Caco-2 (cell line): ENCODE measurements at regions not wholly inside any gene's neighbourhood (a gene's known extent, or its start where the extent isn't known, plus 50 kb on each side); places are given as distances from the start of the nearest gene placed in this dataset.

Experiments used
- BruUV-seq: library from RNA; stranded (reverse); fragments of 400-500 nt; replicated peaks from 2 replicates; lab custom pipeline; 2021; lab: Mats Ljungman, UMichigan
- CTCF ChIA-PET: fragments of 300-600 bp; sonication (Branson Sonifier 250); formaldehyde crosslinking; loops from one replicate; lab custom pipeline; 2022; ENCODE audit warnings: antibody characterized with exemption; lab: Charles Lee
- POLR2A ChIA-PET: fragments of 300-600 bp; sonication (Branson Sonifier 250); formaldehyde crosslinking; loops from one replicate; lab custom pipeline; 2022; ENCODE audit warnings: antibody characterized with exemption; lab: Charles Lee
- DNase-seq, 2 experiments: peaks; one replicate each; pipeline versions ENCODE4 v3.0.0 to v3.0.0-alpha.2; 2020 to 2022
- H3K27me3 ChIP-seq: replicated peaks from 2 replicates; pipeline ENCODE4 v1.6.0; 2011; ENCODE audit warnings: low read length; ENCODE audit not compliant: control insufficient read depth, insufficient read depth
- H3K36me3 ChIP-seq: 2 replicates; pipeline ENCODE4 v1.5.1; 2011; ENCODE audit warnings: low read length; ENCODE audit not compliant: control insufficient read depth, insufficient read depth
- H3K4me1 ChIP-seq: fragments of 250-450 bp; sonication (Bioruptor Pico); 2 replicates; pipeline ENCODE4 v1.5.1; 2020; ENCODE audit warnings: mild to moderate bottlenecking
- H3K4me3 ChIP-seq: 2 replicates; pipeline ENCODE4 v1.5.1; 2011; ENCODE audit warnings: low read depth, mild to moderate bottlenecking, control low read depth, low read length
- H3K9me3 ChIP-seq: fragments of 250-450 bp; sonication (Bioruptor Pico); 2 replicates; pipeline ENCODE4 v1.5.1; 2020; ENCODE audit warnings: mild to moderate bottlenecking, moderate library complexity
- H3K27ac Mint-ChIP-seq: one replicate; pipeline ENCODE4 v1.8.0; 2022; ENCODE audit warnings: mixed read lengths; ENCODE audit not compliant: unreplicated experiment
- H3K27me3 Mint-ChIP-seq: one replicate; pipeline ENCODE4 v1.8.0; 2022; ENCODE audit warnings: mixed read lengths; ENCODE audit not compliant: insufficient read depth, unreplicated experiment
- H3K36me3 Mint-ChIP-seq: one replicate; pipeline ENCODE4 v1.8.0; 2022; ENCODE audit warnings: mild to moderate bottlenecking, mixed read lengths; ENCODE audit not compliant: insufficient read depth, unreplicated experiment
- H3K4me1 Mint-ChIP-seq: one replicate; pipeline ENCODE4 v1.8.0; 2022; ENCODE audit warnings: low read depth, mixed read lengths; ENCODE audit not compliant: unreplicated experiment
- H3K4me3 Mint-ChIP-seq: one replicate; pipeline ENCODE4 v1.8.0; 2022; ENCODE audit warnings: mild to moderate bottlenecking, moderate library complexity, mixed read lengths; ENCODE audit not compliant: unreplicated experiment
- H3K9me3 Mint-ChIP-seq: one replicate; pipeline ENCODE4 v1.8.0; 2022; ENCODE audit warnings: mixed read lengths; ENCODE audit not compliant: unreplicated experiment
- intact Hi-C: fragments of 100-400 bp; cut with micrococcal nuclease; formaldehyde crosslinking; loops from one replicate; pipeline ENCODE4 v1.10.0; 2022; ENCODE audit not compliant: unreplicated experiment
- TF ChIP-seq, protein P1 (sequence below), 2 experiments: fragments of 200-600 bp in 1 of 2; IDR thresholded peaks; 1 replicate in 1 of 2; 2 replicates in 1 of 2; pipeline versions ENCODE4 v1.5.1 to v1.8.0; 2011 to 2022; ENCODE audit warnings: antibody characterized with exemption in 1 of 2, control low read depth in 1 of 2, inconsistent platforms in 1 of 2, low read depth in 1 of 2, low read length in 1 of 2, mild to moderate bottlenecking in 1 of 2, moderate library complexity in 1 of 2; ENCODE audit not compliant: insufficient read depth in 1 of 2, severe bottlenecking in 1 of 2, unreplicated experiment in 1 of 2

DNA sequence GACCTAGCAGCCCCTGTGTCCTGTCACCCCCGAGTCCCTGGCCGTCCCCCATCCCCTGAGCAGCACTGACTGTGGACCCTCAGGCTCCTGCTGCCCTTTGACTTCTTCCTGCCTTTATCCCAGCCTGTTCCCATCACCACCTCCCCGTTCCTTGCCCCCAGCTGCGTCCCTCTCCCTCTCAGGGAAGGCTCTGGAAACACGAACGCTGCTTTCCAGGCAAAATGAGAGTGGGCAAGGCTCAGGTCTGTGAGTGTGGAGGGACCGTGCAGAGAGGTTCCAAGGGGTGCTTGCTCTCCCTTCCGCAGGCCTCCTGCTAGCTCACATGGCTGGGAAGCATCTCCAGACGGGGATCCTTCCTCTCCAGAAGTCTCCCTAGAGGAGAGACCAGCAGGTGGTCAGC, 501.8 kb upstream of the SALL3 start:
- DNase-seq = no peak
- Histone ChIP-seq H3K36me3 (no peaks in the 10 kb centered on the region), H3K4me3 (no peak overlapping the region), H3K4me1 (no peaks in the 10 kb centered on the region), H3K27me3 (no peaks in the 10 kb centered on the region), H3K9me3 (no peaks in the 10 kb centered on the region)
- BruUV-seq = no TSS peak
- Mint-ChIP-seq H3K27ac (no peak overlapping the region), H3K36me3 (no peaks in the 10 kb centered on the region), H3K4me1 (no peaks in the 10 kb centered on the region), H3K9me3 (no peaks in the 10 kb centered on the region), H3K27me3 (peaks cover 4% of the 10 kb centered on the region), H3K4me3 (no peak overlapping the region)
- ChIA-PET POLR2A (no interaction called here), CTCF (no interaction called here)
- TF ChIP-seq, protein P1, sequence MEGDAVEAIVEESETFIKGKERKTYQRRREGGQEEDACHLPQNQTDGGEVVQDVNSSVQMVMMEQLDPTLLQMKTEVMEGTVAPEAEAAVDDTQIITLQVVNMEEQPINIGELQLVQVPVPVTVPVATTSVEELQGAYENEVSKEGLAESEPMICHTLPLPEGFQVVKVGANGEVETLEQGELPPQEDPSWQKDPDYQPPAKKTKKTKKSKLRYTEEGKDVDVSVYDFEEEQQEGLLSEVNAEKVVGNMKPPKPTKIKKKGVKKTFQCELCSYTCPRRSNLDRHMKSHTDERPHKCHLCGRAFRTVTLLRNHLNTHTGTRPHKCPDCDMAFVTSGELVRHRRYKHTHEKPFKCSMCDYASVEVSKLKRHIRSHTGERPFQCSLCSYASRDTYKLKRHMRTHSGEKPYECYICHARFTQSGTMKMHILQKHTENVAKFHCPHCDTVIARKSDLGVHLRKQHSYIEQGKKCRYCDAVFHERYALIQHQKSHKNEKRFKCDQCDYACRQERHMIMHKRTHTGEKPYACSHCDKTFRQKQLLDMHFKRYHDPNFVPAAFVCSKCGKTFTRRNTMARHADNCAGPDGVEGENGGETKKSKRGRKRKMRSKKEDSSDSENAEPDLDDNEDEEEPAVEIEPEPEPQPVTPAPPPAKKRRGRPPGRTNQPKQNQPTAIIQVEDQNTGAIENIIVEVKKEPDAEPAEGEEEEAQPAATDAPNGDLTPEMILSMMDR (IDR thresholded peaks at IDR 0.05; ENCODE audit: insufficient read depth in 1 of 2, low read depth in 1 of 2, low read length in 1 of 2, severe bottlenecking in 1 of 2, unreplicated experiment in 1 of 2) = no peak
- intact Hi-C loops = no loop called here

GRCh38 chr18:78479443-78479842, 500.2 kb upstream of the SALL3 start:
- H3K36me3 Mint-ChIP-seq = no peaks in the 10 kb centered on the region
- TF ChIP-seq, protein P1 (IDR thresholded peaks at IDR 0.05; ENCODE audit: insufficient read depth in 1 of 2, low read depth in 1 of 2, low read length in 1 of 2, severe bottlenecking in 1 of 2, unreplicated experiment in 1 of 2) = no peak
- intact Hi-C loops = no loop called here
- Histone ChIP-seq H3K9me3 (no peaks in the 10 kb centered on the region), H3K27me3 (no peaks in the 10 kb centered on the region), H3K4me1 (no peaks in the 10 kb centered on the region), H3K4me3 (no peak overlapping the region), H3K36me3 (no peaks in the 10 kb centered on the region)
- CTCF ChIA-PET = no interaction called here
- H3K27me3 Mint-ChIP-seq = peaks cover 4% of the 10 kb centered on the region
- H3K27ac Mint-ChIP-seq = no peak overlapping the region
- BruUV-seq = no TSS peak
- peaks cover 6% of the 10 kb centered on the region for H3K9me3 Mint-ChIP-seq
- no peak for DNase-seq
- H3K4me3 Mint-ChIP-seq = no peak overlapping the region
- POLR2A ChIA-PET = no interaction called here
- H3K4me1 Mint-ChIP-seq = no peaks in the 10 kb centered on the region

GRCh38 chr18:78480262-78481054, 499.2 kb upstream of the SALL3 start:
- H3K4me3 ChIP-seq = no peak overlapping the region
- intact Hi-C loops = no loop called here
- Mint-ChIP-seq H3K27me3 (peaks cover 4% of the 10 kb centered on the region), H3K27ac (no peak overlapping the region), H3K36me3 (no peaks in the 10 kb centered on the region), H3K4me3 (no peak overlapping the region), H3K9me3 (peaks cover 9% of the 10 kb centered on the region), H3K4me1 (no peaks in the 10 kb centered on the region)
- no peaks in the 10 kb centered on the region for H3K27me3 ChIP-seq
- no peaks in the 10 kb centered on the region for H3K36me3 ChIP-seq
- TF ChIP-seq, protein P1 (IDR thresholded peaks at IDR 0.05; ENCODE audit: insufficient read depth in 1 of 2, low read depth in 1 of 2, low read length in 1 of 2, severe bottlenecking in 1 of 2, unreplicated experiment in 1 of 2) = no peak
- DNase-seq = no peak
- POLR2A ChIA-PET = no interaction called here
- H3K4me1 ChIP-seq = no peaks in the 10 kb centered on the region
- CTCF ChIA-PET = no interaction called here
- BruUV-seq = no TSS peak
- no peaks in the 10 kb centered on the region for H3K9me3 ChIP-seq
